ENCODE measurements at regions not wholly inside any gene's neighbourhood (a gene's known extent, or its start where the extent isn't known, plus 50 kb on each side); places are given as distances from the start of the nearest gene placed in this dataset.

- TF ChIP-seq CTCF (IDR thresholded peaks at IDR 0.05), result no peak
- no peak for TF ChIP-seq POLR2A (IDR thresholded peaks at IDR 0.05)
These were observed 766.4 kb upstream of the WWC1 start for GRCh38 chr5:167525004-167525403.
